GM10266 (cell line): ENCODE measurements at regions not wholly inside any gene's neighbourhood (a gene's known extent, or its start where the extent isn't known, plus 50 kb on each side); places are given as distances from the start of the nearest gene placed in this dataset.
"Not testable (repeated sequence)": the region's sequence is repeated elsewhere in the genome, so short reads cannot be mapped to it uniquely, and the experiment has no call there.

Experiments used
- DNase-seq: peaks from one replicate; pipeline ENCODE4 v3.0.0; 2012; ENCODE audit errors: extremely low spot score
- CTCF ChIP-seq: IDR thresholded peaks from 2 replicates; pipeline ENCODE4 v1.5.1; 2012; ENCODE audit warnings: mild to moderate bottlenecking, low read depth; ENCODE audit not compliant: control insufficient read depth, insufficient read depth; ENCODE audit errors: missing control alignments

- TF ChIP-seq CTCF = peak; percentile 28
- DNase-seq = peak; percentile 78
Observed at GRCh38 chr11:123357990-123358827, 71.9 kb upstream of the GRAMD1B start.

- DNase-seq = no peak
- no peak for TF ChIP-seq CTCF
Observed at GRCh38 chr11:123357353-123357989, 72.6 kb upstream of the GRAMD1B start.

GRCh38 chr11:123356539-123356938 lies 73.5 kb upstream of the GRAMD1B start:
- no peak for DNase-seq
- no peak for TF ChIP-seq CTCF

- DNase-seq = no peak
- no peak for TF ChIP-seq CTCF
Observed at GRCh38 chr11:123354371-123354975, 75.6 kb upstream of the GRAMD1B start.

GRCh38 chr11:123351375-123351774 lies 78.7 kb upstream of the GRAMD1B start:
- no peak for DNase-seq
- TF ChIP-seq CTCF = no peak

GRCh38 chr11:123349382-123349781 lies 80.7 kb upstream of the GRAMD1B start:
- DNase-seq = no peak
- no peak for TF ChIP-seq CTCF

GRCh38 chr11:123344790-123345357 lies 85.2 kb upstream of the GRAMD1B start:
- TF ChIP-seq CTCF = no peak
- no peak for DNase-seq

- not testable (repeated sequence) for DNase-seq
Observed at GRCh38 chr11:123344188-123344587, 85.9 kb upstream of the GRAMD1B start.
